Neutrophil (primary cell): ENCODE measurements at regions not wholly inside any gene's neighbourhood (a gene's known extent, or its start where the extent isn't known, plus 50 kb on each side); places are given as distances from the start of the nearest gene placed in this dataset.
"Not testable (repeated sequence)": the region's sequence is repeated elsewhere in the genome, so short reads cannot be mapped to it uniquely, and the experiment has no call there.

Experiments
- H3K27ac ChIP-seq: fragments of 200-600 bp; sonication (generic); 2 replicates; pipeline ENCODE4 v1.5.1; 2016; ENCODE audit warnings: mild to moderate bottlenecking, moderate library complexity
- H3K27me3 ChIP-seq: fragments of 200-600 bp; sonication (generic); 2 replicates; pipeline ENCODE4 v1.6.0; 2016; ENCODE audit warnings: mild to moderate bottlenecking
- H3K36me3 ChIP-seq: fragments of 200-600 bp; sonication (generic); 2 replicates; pipeline ENCODE4 v1.5.1; 2017
- H3K4me1 ChIP-seq, 2 experiments: fragments of 200-600 bp in 1 of 2; sonication (generic) in 1 of 2; 1 replicate in 1 of 2; 2 replicates in 1 of 2; pipeline versions ENCODE4 v1.5.1 to v1.6.1; 2013 to 2016; ENCODE audit warnings: low read depth in 1 of 2, low read length in 1 of 2, mild to moderate bottlenecking in 1 of 2, moderate library complexity in 1 of 2; ENCODE audit not compliant: control insufficient read depth in 1 of 2, insufficient read depth in 1 of 2
- H3K4me3 ChIP-seq, 2 experiments: fragments of 200-600 bp in 1 of 2; sonication (generic) in 1 of 2; 1 replicate in 1 of 2; 2 replicates in 1 of 2; pipeline ENCODE4 v1.5.1; 2013 to 2016; ENCODE audit warnings: low read depth in 1 of 2, low read length in 1 of 2, mild to moderate bottlenecking in 1 of 2, moderate library complexity in 1 of 2
- H3K9me3 ChIP-seq: fragments of 200-600 bp; sonication (generic); 2 replicates; pipeline ENCODE4 v1.5.1; 2016
- TF ChIP-seq, protein P1 (sequence below): fragments of 200-600 bp; sonication (generic); IDR thresholded peaks from 2 replicates; pipeline ENCODE4 v1.5.1; 2016; ENCODE audit warnings: antibody characterized with exemption

DNA sequence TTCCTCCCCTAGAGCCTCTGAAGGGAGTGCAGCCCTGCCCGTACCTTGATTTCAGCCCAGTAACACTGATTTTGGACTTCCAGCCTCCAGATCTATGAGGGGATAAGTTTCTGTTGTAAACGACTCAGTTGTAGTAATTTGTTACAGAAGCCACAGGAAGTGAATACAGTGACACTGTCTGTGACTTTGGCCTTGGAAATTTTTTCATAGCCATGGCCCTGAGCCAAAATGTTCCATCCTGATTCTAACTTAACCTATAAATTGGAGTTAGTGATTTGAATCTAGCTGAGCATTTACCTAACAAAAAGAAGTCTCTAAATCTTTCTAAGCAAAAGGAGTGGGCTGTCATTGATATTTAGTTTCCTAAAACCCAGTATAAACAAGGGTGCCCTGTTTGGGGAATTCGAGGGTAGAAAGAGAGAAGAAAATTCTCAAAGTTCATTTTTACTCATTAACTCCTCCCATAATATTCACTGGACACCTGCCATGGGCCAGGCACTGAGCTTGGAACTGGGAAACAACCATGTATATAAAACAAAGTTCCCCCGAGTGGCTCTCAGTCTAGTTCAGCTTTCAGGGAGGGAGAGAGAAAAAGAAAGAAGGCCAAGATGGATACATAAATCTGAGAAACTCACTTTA is 162.3 kb downstream of the SKIDA1 start:
- Histone ChIP-seq H3K27ac (no peak overlapping the region), H3K27me3 (no peaks in the 10 kb centered on the region), H3K4me1 (no peaks in the 10 kb centered on the region), H3K9me3 (no peaks in the 10 kb centered on the region), H3K4me3 (no peak overlapping the region), H3K36me3 (no peaks in the 10 kb centered on the region)
- TF ChIP-seq, protein P1, sequence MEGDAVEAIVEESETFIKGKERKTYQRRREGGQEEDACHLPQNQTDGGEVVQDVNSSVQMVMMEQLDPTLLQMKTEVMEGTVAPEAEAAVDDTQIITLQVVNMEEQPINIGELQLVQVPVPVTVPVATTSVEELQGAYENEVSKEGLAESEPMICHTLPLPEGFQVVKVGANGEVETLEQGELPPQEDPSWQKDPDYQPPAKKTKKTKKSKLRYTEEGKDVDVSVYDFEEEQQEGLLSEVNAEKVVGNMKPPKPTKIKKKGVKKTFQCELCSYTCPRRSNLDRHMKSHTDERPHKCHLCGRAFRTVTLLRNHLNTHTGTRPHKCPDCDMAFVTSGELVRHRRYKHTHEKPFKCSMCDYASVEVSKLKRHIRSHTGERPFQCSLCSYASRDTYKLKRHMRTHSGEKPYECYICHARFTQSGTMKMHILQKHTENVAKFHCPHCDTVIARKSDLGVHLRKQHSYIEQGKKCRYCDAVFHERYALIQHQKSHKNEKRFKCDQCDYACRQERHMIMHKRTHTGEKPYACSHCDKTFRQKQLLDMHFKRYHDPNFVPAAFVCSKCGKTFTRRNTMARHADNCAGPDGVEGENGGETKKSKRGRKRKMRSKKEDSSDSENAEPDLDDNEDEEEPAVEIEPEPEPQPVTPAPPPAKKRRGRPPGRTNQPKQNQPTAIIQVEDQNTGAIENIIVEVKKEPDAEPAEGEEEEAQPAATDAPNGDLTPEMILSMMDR, result no peak

DNA sequence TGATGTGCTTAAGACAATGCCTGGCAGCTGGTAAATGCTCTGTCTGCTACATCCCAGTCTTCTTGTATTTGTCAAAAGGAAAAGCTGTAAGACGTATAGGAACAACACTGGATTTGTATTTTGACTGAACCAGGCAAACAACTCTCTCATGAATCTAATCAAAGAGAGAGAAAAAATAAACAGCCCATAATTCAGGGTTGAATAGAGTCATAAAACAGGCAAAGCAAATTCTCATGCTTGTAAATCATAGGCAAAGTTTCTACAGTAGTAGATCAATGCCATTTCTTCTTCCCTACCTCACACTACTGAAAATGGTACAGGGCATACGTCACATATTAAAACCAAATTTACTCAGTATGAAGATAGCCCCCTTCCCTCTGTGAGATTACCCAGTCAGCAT is 166.3 kb downstream of the SKIDA1 start:
- TF ChIP-seq, protein P1, result no peak
- Histone ChIP-seq H3K9me3 (no peaks in the 10 kb centered on the region), H3K4me1 (no peaks in the 10 kb centered on the region), H3K36me3 (no peaks in the 10 kb centered on the region), H3K4me3 (no peak overlapping the region), H3K27ac (no peak overlapping the region), H3K27me3 (no peaks in the 10 kb centered on the region)

DNA sequence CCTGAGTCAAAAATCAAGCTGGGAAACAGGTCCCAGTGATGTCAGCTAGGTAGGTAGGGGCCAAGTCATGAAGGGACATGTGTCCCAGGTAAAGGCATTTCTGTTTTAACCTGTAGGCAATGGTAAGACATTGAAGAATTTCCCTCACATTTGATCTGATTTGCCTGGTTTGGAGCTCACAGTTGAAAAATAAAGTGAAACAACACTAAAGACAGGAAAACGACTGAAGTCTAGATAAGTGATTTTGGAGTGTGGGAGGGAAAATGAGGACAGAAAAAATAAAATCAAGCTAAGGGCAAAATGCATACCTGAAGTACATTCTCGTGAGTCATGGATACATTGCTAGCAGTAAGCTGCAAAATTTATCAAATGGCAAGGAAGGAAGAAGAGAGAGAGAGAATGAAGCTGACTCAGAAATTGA is 169.9 kb downstream of the SKIDA1 start:
- TF ChIP-seq, protein P1, result no peak
- Histone ChIP-seq H3K4me3 (no peak overlapping the region), H3K4me1 (no peaks in the 10 kb centered on the region), H3K36me3 (no peaks in the 10 kb centered on the region), H3K27me3 (no peaks in the 10 kb centered on the region), H3K9me3 (no peaks in the 10 kb centered on the region), H3K27ac (no peak overlapping the region)

DNA sequence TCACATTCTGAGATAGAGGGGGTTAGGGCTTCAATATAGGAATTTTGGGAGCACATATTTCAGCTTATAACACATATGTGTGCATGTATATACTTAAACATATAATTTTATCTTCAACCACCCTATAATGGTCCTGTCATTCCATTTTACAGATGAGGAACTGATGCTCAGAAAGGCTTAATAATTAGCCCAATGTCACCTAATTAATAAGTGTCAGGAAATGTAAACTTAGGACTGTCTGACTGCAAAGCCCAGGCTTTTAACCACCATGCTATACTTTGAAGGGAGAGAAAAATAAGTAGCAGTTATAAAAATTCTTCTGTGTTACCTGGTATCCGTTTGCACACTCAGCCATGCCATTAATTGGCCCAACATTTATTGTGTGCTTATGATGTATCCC is 172.6 kb downstream of the SKIDA1 start:
- Histone ChIP-seq H3K27me3 (no peaks in the 10 kb centered on the region), H3K4me1 (no peaks in the 10 kb centered on the region), H3K9me3 (no peaks in the 10 kb centered on the region), H3K36me3 (no peaks in the 10 kb centered on the region), H3K4me3 (no peak overlapping the region), H3K27ac (no peak overlapping the region)
- TF ChIP-seq, protein P1, result no peak

DNA sequence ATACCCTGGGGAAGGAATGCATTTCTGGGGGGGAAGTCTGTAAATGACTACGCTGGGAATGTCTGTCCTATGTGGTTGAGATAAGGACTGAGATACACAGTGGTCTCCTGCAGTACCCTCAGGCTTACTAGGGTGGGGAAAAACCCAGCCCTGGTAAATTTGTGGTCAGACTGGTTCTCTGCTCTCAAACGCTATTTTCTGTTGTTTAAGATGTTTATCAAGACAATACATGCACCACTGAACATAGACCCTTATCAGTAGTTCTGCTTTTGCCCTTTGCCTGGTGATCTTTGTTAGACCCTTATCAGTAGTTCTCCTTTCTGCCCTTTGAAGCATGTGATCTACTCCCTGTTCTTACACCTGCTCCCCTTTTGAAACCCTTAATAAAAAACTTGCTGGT is 173.9 kb downstream of the SKIDA1 start:
- H3K27me3 ChIP-seq, H3K4me1 ChIP-seq, H3K27ac ChIP-seq, H3K4me3 ChIP-seq, H3K36me3 ChIP-seq, H3K9me3 ChIP-seq: not testable (repeated sequence)

GRCh38 chr10:21349912-21350286 is 175.6 kb downstream of the SKIDA1 start:
- Histone ChIP-seq H3K4me1 (no peaks in the 10 kb centered on the region), H3K36me3 (no peaks in the 10 kb centered on the region), H3K9me3 (no peaks in the 10 kb centered on the region), H3K4me3 (no peak overlapping the region), H3K27ac (no peak overlapping the region), H3K27me3 (no peaks in the 10 kb centered on the region)
- TF ChIP-seq, protein P1, result no peak
